Ascending aorta (tissue), 2 donors: ENCODE measurements at regions not wholly inside any gene's neighbourhood (a gene's known extent, or its start where the extent isn't known, plus 50 kb on each side); places are given as distances from the start of the nearest gene placed in this dataset.

Experiments
- DNase-seq, 2 donors: peaks; one replicate each; pipeline ENCODE4 v3.0.0-alpha.2; 2019; ENCODE audit warnings: low spot score in 2 of 2
- H3K27ac ChIP-seq, 2 donors: fragments of 200-600 bp; sonication (generic); one replicate each; pipeline ENCODE4 v1.5.1; 2016 to 2017; ENCODE audit warnings: mild to moderate bottlenecking in 1 of 2
- H3K27me3 ChIP-seq: fragments of 200-600 bp; sonication (generic); one replicate; pipeline ENCODE4 v1.5.1; 2017
- H3K36me3 ChIP-seq, 2 donors: fragments of 200-600 bp; sonication (generic); one replicate each; pipeline ENCODE4 v1.5.1; 2016
- H3K4me1 ChIP-seq, 2 donors: fragments of 200-600 bp; sonication (generic); one replicate each; pipeline ENCODE4 v1.5.1; 2016 to 2017; ENCODE audit warnings: mild to moderate bottlenecking in 1 of 2
- H3K4me3 ChIP-seq, 2 donors: fragments of 200-600 bp; sonication (generic); one replicate each; pipeline ENCODE4 v1.5.1; 2016 to 2017; ENCODE audit warnings: mild to moderate bottlenecking in 1 of 2
- H3K9me3 ChIP-seq, 2 donors: fragments of 200-600 bp; sonication (generic); one replicate each; pipeline ENCODE4 v1.5.1; 2016
- CTCF ChIP-seq, 3 experiments: fragments of 200-600 bp in 2 of 3; fragments of 450-650 bp in 1 of 3; sonication (generic) in 2 of 3; IDR thresholded peaks; one replicate each; pipeline ENCODE4 v1.5.1; 2016 to 2019; ENCODE audit warnings: antibody characterized with exemption in 3 of 3, mild to moderate bottlenecking in 1 of 3, moderate library complexity in 1 of 3
- intact Hi-C: fragments of 100-400 bp; cut with DNase I; formaldehyde crosslinking; loops from one replicate; pipeline ENCODE4 v1.15.1; 2023

GRCh38 chr6:139547122-139547776 is 172.8 kb upstream of the CITED2 start:
- H3K36me3 ChIP-seq = no peaks in the 10 kb centered on the region
- no peaks in the 10 kb centered on the region for H3K27me3 ChIP-seq
- H3K27ac ChIP-seq = peak overlapping the region in 1 of 2 donors; percentile 17
- no peak for TF ChIP-seq CTCF (IDR thresholded peaks at IDR 0.05)
- H3K9me3 ChIP-seq = no peaks in the 10 kb centered on the region
- H3K4me1 ChIP-seq = peaks cover 0 to 19% of the 10 kb centered on the region in 2 donors
- DNase-seq = no peak
- H3K4me3 ChIP-seq = no peak overlapping the region
- intact Hi-C loops = loop anchor here (10.0 kb wide), 1 partner anchor 528 kb away; no protein-coding TSS in a partner anchor

GRCh38 chr6:139546106-139546472 is 171.6 kb upstream of the CITED2 start:
- no peaks in the 10 kb centered on the region for H3K36me3 ChIP-seq
- H3K4me3 ChIP-seq = peak overlapping the region in 1 of 2 donors; percentile 15
- no peak for DNase-seq
- intact Hi-C loops = loop anchor here (10.0 kb wide), 1 partner anchor 529 kb away; no protein-coding TSS in a partner anchor
- no peaks in the 10 kb centered on the region for H3K27me3 ChIP-seq
- H3K4me1 ChIP-seq = peaks cover 0 to 19% of the 10 kb centered on the region in 2 donors
- no peaks in the 10 kb centered on the region for H3K9me3 ChIP-seq
- TF ChIP-seq CTCF (IDR thresholded peaks at IDR 0.05) = no peak
- peak overlapping the region; percentile 31 to 38 for H3K27ac ChIP-seq

GRCh38 chr6:139545206-139546105 is 171.0 kb upstream of the CITED2 start:
- Histone ChIP-seq H3K27ac (peak overlapping the region; percentile 31 to 38), H3K9me3 (no peaks in the 10 kb centered on the region), H3K4me3 (peak overlapping the region in 1 of 2 donors; percentile 15), H3K4me1 (peaks cover 0 to 25% of the 10 kb centered on the region in 2 donors), H3K27me3 (no peaks in the 10 kb centered on the region), H3K36me3 (no peaks in the 10 kb centered on the region)
- TF ChIP-seq CTCF (IDR thresholded peaks at IDR 0.05) = no peak
- no peak for DNase-seq
- intact Hi-C loops = loop anchor here (10.0 kb wide), 1 partner anchor 529 kb away; no protein-coding TSS in a partner anchor

- no peak for TF ChIP-seq CTCF (IDR thresholded peaks at IDR 0.05)
- Histone ChIP-seq H3K36me3 (no peaks in the 10 kb centered on the region), H3K4me3 (no peak overlapping the region), H3K4me1 (peaks cover 0 to 30% of the 10 kb centered on the region in 2 donors), H3K9me3 (no peaks in the 10 kb centered on the region), H3K27me3 (no peaks in the 10 kb centered on the region), H3K27ac (peak overlapping the region; percentile 31 to 38)
- intact Hi-C loops = loop anchor here (10.0 kb wide), 1 partner anchor 530 kb away; no protein-coding TSS in a partner anchor
- DNase-seq = no peak
Measured at GRCh38 chr6:139544701-139545057, 170.2 kb upstream of the CITED2 start.

- TF ChIP-seq CTCF (IDR thresholded peaks at IDR 0.05) = no peak
- DNase-seq = no peak
- no peak overlapping the region for H3K4me3 ChIP-seq
- H3K27me3 ChIP-seq = no peaks in the 10 kb centered on the region
- H3K4me1 ChIP-seq = peaks cover 0 to 30% of the 10 kb centered on the region in 2 donors
- no peaks in the 10 kb centered on the region for H3K36me3 ChIP-seq
- intact Hi-C loops = loop anchor here (10.0 kb wide), 1 partner anchor 532 kb away; no protein-coding TSS in a partner anchor
- H3K9me3 ChIP-seq = no peaks in the 10 kb centered on the region
- no peak overlapping the region for H3K27ac ChIP-seq
Measured at GRCh38 chr6:139542351-139542750, 167.9 kb upstream of the CITED2 start.
